ENCODE measurements at regions not wholly inside any gene's neighbourhood (a gene's known extent, or its start where the extent isn't known, plus 50 kb on each side); places are given as distances from the start of the nearest gene placed in this dataset.

DNA sequence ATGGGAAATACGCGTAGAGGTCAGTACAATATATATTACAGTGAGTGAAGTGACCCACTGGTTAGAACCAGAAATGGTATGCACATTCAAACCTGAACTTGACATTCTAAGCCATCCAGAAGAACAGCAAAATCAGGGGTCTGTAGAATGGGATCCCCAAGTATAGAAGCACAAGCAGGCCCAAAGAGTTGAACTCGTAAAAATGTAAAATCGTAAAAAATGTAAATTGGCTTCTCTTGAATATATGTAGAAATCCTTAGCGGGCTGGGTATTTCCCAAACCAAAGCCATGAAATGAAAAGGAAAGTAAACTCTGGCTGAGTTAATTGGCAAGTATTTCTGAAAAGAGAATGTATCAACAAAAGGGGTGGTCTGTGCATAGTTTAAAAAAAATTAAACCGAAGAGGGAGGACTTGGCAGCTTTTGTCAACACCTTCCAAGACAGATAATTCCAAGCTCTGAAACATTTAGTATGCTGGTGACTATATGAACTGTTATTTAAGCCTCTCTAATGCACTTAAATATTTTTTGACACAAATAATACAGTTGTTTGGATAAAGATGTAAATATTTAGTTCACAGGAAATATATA, 1505.6 kb upstream of the FLRT2 start:
- TF ChIP-seq, protein P1, sequence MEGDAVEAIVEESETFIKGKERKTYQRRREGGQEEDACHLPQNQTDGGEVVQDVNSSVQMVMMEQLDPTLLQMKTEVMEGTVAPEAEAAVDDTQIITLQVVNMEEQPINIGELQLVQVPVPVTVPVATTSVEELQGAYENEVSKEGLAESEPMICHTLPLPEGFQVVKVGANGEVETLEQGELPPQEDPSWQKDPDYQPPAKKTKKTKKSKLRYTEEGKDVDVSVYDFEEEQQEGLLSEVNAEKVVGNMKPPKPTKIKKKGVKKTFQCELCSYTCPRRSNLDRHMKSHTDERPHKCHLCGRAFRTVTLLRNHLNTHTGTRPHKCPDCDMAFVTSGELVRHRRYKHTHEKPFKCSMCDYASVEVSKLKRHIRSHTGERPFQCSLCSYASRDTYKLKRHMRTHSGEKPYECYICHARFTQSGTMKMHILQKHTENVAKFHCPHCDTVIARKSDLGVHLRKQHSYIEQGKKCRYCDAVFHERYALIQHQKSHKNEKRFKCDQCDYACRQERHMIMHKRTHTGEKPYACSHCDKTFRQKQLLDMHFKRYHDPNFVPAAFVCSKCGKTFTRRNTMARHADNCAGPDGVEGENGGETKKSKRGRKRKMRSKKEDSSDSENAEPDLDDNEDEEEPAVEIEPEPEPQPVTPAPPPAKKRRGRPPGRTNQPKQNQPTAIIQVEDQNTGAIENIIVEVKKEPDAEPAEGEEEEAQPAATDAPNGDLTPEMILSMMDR (IDR thresholded peaks at IDR 0.05; ENCODE audit: low read depth, low read length), result no peak
- no peak for TF ChIP-seq POLR2A (IDR thresholded peaks at IDR 0.05; ENCODE audit: extremely low read depth, insufficient read length)
- no peak for TF ChIP-seq MYC (IDR thresholded peaks at IDR 0.05; ENCODE audit: low read depth, low read length)
- TF ChIP-seq, protein P2, sequence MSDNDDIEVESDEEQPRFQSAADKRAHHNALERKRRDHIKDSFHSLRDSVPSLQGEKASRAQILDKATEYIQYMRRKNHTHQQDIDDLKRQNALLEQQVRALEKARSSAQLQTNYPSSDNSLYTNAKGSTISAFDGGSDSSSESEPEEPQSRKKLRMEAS (IDR thresholded peaks at IDR 0.05; ENCODE audit: low read depth, low read length), result no peak

All from NB4 (cell line).